Panc1 (cell line): ENCODE measurements at regions not wholly inside any gene's neighbourhood (a gene's known extent, or its start where the extent isn't known, plus 50 kb on each side); places are given as distances from the start of the nearest gene placed in this dataset.

Experiments used
- CTCF ChIP-seq: fragments of 450-650 bp; IDR thresholded peaks from 2 replicates; pipeline ENCODE4 v1.5.1; 2017; ENCODE audit warnings: mild to moderate bottlenecking
- POLR2AphosphoS5 ChIP-seq: IDR thresholded peaks from 2 replicates; pipeline ENCODE4 v1.6.1; 2012; ENCODE audit warnings: mild to moderate bottlenecking, low read depth, low read length, moderate library complexity

DNA sequence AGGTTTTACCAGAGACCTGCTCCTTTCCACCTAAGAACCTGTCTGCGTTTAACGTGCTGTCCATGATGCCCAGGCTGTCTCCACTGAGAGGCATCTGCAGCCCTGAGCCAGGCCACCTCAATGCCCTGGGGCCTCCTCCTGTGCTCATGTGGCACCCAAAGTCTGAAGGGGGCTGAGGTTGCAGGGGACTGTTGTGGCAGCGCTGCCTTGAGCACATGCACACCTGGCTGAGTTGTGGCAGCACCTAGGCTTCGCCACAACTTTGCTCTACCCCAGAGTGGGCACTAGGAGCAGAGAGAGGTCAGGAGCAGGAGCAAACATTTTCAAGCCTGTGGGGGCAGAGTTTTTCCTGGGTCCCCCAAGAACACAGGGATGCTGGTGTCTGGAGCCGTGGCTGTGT, 1527.1 kb downstream of the PLA2G4A start:
- TF ChIP-seq CTCF (no peak), POLR2AphosphoS5 (no peak)
